Brain microvascular endothelial cell (primary cell): ENCODE measurements at regions not wholly inside any gene's neighbourhood (a gene's known extent, or its start where the extent isn't known, plus 50 kb on each side); places are given as distances from the start of the nearest gene placed in this dataset.

Experiments used
- DNase-seq: peaks from one replicate; pipeline ENCODE4 v3.0.0-alpha.2; 2020
- H3K27ac ChIP-seq: fragments of 250-450 bp; sonication (Bioruptor Pico); 2 replicates; pipeline ENCODE4 v1.5.1; 2020; ENCODE audit warnings: mild to moderate bottlenecking, moderate library complexity
- H3K27me3 ChIP-seq: fragments of 250-450 bp; sonication (Bioruptor Pico); replicated peaks from 2 replicates; pipeline ENCODE4 v1.5.1; 2020; ENCODE audit warnings: mild to moderate bottlenecking
- H3K36me3 ChIP-seq: fragments of 250-450 bp; sonication (Bioruptor Pico); replicated peaks from 2 replicates; pipeline ENCODE4 v1.5.1; 2020; ENCODE audit warnings: mild to moderate bottlenecking
- H3K4me3 ChIP-seq: 2 replicates; pipeline ENCODE4 v1.5.1; 2011; ENCODE audit warnings: low read depth, mild to moderate bottlenecking, control low read depth, low read length, moderate library complexity
- in situ Hi-C: cut with HindIII; loops from 2 replicates; pipeline ENCODE4 v1.10.0; 2017; ENCODE audit warnings: low sequenced_read_pairs, low pct_ligation_motif_present
- TF ChIP-seq, protein P1 (sequence below): IDR thresholded peaks from 2 replicates; pipeline ENCODE4 v1.5.1; 2011; ENCODE audit warnings: low read depth, mild to moderate bottlenecking, moderate library complexity, low read length, control low read depth, inconsistent platforms; ENCODE audit errors: missing control alignments

DNA sequence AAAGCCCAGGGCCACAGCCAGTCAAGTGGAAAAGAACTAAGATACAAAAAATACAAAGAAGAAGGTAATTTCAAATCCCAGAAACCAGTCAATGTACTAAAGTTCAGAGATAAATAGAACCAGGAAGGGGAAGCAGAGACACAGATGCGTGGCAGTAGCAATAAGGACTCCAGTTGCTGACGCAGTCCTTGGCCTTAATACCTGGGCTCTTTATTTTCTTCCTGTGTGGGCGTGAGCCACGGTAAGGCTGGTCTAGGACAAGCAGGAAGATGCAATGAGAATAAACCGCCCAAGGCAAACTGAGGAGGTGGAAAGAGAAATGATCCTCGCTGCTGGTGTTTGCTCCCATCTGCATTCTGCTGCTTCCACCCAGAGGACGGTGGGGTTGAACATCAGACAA lies 65.6 kb upstream of the PLXNA2 start:
- H3K4me3 ChIP-seq = no peak overlapping the region
- no peaks in the 10 kb centered on the region for H3K36me3 ChIP-seq
- no peak overlapping the region for H3K27ac ChIP-seq
- no peak for DNase-seq
- in situ Hi-C loops = no loop called here
- TF ChIP-seq, protein P1, sequence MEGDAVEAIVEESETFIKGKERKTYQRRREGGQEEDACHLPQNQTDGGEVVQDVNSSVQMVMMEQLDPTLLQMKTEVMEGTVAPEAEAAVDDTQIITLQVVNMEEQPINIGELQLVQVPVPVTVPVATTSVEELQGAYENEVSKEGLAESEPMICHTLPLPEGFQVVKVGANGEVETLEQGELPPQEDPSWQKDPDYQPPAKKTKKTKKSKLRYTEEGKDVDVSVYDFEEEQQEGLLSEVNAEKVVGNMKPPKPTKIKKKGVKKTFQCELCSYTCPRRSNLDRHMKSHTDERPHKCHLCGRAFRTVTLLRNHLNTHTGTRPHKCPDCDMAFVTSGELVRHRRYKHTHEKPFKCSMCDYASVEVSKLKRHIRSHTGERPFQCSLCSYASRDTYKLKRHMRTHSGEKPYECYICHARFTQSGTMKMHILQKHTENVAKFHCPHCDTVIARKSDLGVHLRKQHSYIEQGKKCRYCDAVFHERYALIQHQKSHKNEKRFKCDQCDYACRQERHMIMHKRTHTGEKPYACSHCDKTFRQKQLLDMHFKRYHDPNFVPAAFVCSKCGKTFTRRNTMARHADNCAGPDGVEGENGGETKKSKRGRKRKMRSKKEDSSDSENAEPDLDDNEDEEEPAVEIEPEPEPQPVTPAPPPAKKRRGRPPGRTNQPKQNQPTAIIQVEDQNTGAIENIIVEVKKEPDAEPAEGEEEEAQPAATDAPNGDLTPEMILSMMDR = no peak
- no peaks in the 10 kb centered on the region for H3K27me3 ChIP-seq

DNA sequence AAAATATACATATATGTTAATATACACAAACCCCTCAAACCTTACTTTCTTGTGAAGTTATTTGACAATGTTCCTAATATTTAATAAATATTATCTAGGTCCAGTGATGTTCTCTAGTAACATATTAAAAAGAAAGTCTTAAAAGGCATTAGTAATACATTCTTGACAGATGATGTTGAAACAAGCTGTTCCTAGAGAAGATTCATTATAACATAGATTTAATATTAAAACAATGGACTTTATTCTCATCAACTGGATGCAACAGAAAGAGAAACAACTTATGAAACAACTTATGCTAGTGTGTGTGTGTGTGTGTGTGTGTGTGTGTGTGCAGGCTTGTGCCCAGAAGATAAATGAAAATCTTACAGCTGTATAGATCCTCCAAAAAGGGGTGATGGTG lies 68.5 kb upstream of the PLXNA2 start:
- in situ Hi-C loops = no loop called here
- DNase-seq = no peak
- Histone ChIP-seq H3K27me3 (no peaks in the 10 kb centered on the region), H3K36me3 (no peaks in the 10 kb centered on the region), H3K27ac (no peak overlapping the region), H3K4me3 (no peak overlapping the region)
- TF ChIP-seq, protein P1 = no peak

- Histone ChIP-seq H3K27ac (no peak overlapping the region), H3K4me3 (no peak overlapping the region), H3K27me3 (no peaks in the 10 kb centered on the region), H3K36me3 (no peaks in the 10 kb centered on the region)
- in situ Hi-C loops = no loop called here
- DNase-seq = no peak
- TF ChIP-seq, protein P1 = no peak
Measured at GRCh38 chr1:208314431-208314830, 70.2 kb upstream of the PLXNA2 start.

DNA sequence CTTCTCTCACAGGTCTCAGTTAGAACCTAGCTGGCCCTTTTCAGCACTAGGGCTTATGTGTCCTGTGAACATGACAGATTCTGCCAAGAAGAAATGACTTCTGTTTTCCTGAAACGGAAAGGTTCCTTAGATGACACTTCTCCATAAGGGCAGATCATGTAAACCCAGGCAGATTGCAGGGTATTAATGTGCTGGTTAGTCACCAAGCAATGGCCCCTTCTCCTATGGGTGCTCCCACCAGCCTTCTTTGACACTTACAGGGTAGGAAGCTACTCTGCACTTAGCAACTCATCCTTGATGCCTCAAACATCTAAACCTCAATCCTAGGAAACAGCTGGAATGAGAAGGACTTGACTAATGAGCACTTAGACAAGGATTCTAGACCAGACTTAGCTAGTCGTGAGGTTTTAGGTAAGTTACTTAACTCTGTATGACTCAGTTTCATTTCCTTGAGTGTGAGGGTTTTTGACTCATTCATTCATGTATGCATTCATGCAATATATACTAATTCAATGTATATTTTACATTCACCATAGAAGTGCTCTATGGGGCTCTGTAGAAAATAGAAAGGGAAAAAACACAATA lies 74.1 kb upstream of the PLXNA2 start:
- no peak for DNase-seq
- H3K4me3 ChIP-seq = no peak overlapping the region
- TF ChIP-seq, protein P1 = no peak
- H3K36me3 ChIP-seq = no peaks in the 10 kb centered on the region
- no peaks in the 10 kb centered on the region for H3K27me3 ChIP-seq
- H3K27ac ChIP-seq = no peak overlapping the region
- in situ Hi-C loops = no loop called here

DNA sequence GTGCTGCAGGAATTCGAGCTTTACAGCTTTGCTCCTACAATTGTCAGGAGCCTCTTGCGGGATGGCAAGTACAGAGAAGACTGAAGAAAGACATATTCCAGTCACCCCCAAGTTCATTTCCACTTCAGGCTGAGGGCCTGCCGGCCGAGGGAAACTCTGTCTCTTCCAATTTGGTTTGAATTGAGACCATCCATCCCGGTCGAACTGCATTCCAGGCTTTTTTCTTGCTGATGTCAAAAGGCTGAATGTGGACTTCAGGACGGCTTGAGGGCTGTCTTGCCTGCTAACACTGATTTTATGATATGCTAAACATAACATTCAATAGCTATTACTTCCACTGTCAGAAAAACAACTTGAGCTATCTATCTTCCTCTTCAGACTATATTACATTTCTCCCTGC lies 79.8 kb upstream of the PLXNA2 start:
- Histone ChIP-seq H3K36me3 (no peaks in the 10 kb centered on the region), H3K27me3 (no peaks in the 10 kb centered on the region), H3K27ac (no peak overlapping the region), H3K4me3 (no peak overlapping the region)
- in situ Hi-C loops = no loop called here
- no peak for DNase-seq
- TF ChIP-seq, protein P1 = no peak

- TF ChIP-seq, protein P1 = no peak
- no peak overlapping the region for H3K27ac ChIP-seq
- DNase-seq = no peak
- no peaks in the 10 kb centered on the region for H3K36me3 ChIP-seq
- H3K4me3 ChIP-seq = no peak overlapping the region
- no peaks in the 10 kb centered on the region for H3K27me3 ChIP-seq
- in situ Hi-C loops = no loop called here
Measured at GRCh38 chr1:208326033-208326432, 81.8 kb upstream of the PLXNA2 start.
